Fibroblast of lung (primary cell): ENCODE measurements at regions not wholly inside any gene's neighbourhood (a gene's known extent, or its start where the extent isn't known, plus 50 kb on each side); places are given as distances from the start of the nearest gene placed in this dataset.

Experiments
- DNase-seq, 2 donors: peaks; one replicate each; pipeline versions ENCODE4 v3.0.0 to v3.0.0-alpha.2; 2010; ENCODE audit warnings: low read depth in 2 of 2
- H2AFZ ChIP-seq: 2 replicates; pipeline ENCODE4 v1.5.1; 2012; ENCODE audit warnings: low read length, control low read depth, inconsistent platforms
- H3K27ac ChIP-seq: 2 replicates; pipeline ENCODE4 v1.5.1; 2011; ENCODE audit warnings: low read length, control low read depth; ENCODE audit not compliant: insufficient read depth
- H3K27me3 ChIP-seq: 2 replicates; pipeline ENCODE4 v1.5.1; 2011; ENCODE audit warnings: mild to moderate bottlenecking, low read length; ENCODE audit not compliant: control insufficient read depth, insufficient read depth
- H3K36me3 ChIP-seq: 2 replicates; pipeline ENCODE4 v1.5.1; 2011; ENCODE audit warnings: low read length; ENCODE audit not compliant: control insufficient read depth, insufficient read depth
- H3K4me1 ChIP-seq: 2 replicates; pipeline ENCODE4 v1.5.1; 2011; ENCODE audit warnings: low read length; ENCODE audit not compliant: control insufficient read depth, insufficient read depth; ENCODE audit errors: extremely low read depth
- H3K4me2 ChIP-seq: 2 replicates; pipeline ENCODE4 v1.5.1; 2011; ENCODE audit warnings: low read length, control low read depth; ENCODE audit not compliant: insufficient read depth; ENCODE audit errors: extremely low read depth
- H3K4me3 ChIP-seq, 4 experiments: fragments of 200-600 bp in 1 of 4; sonication (generic) in 1 of 4; replicated peaks in 1 of 4; 2 replicates each; pipeline ENCODE4 v1.5.1; 2011 to 2016; ENCODE audit warnings: low read length in 4 of 4, low read depth in 3 of 4, mild to moderate bottlenecking in 3 of 4, control low read depth in 2 of 4, inconsistent platforms in 1 of 4, mixed read lengths in 1 of 4; ENCODE audit not compliant: insufficient read depth in 1 of 4; ENCODE audit errors: control extremely low read depth in 1 of 4
- H3K79me2 ChIP-seq: 2 replicates; pipeline ENCODE4 v1.5.1; 2012; ENCODE audit warnings: mild to moderate bottlenecking, low read length, inconsistent platforms; ENCODE audit not compliant: control insufficient read depth, insufficient read depth
- H3K9ac ChIP-seq: 2 replicates; pipeline ENCODE4 v1.5.1; 2011; ENCODE audit warnings: mild to moderate bottlenecking, low read length, control low read depth; ENCODE audit not compliant: insufficient read depth
- H3K9me3 ChIP-seq: 2 replicates; pipeline ENCODE4 v1.5.1; 2012; ENCODE audit warnings: low read depth, low read length; ENCODE audit not compliant: control insufficient read depth, insufficient read depth
- H4K20me1 ChIP-seq: 2 replicates; pipeline ENCODE4 v1.5.1; 2011; ENCODE audit warnings: low read length; ENCODE audit not compliant: control insufficient read depth, insufficient read depth; ENCODE audit errors: extremely low read depth
- CTCF ChIP-seq, 2 donors: IDR thresholded peaks in 1 of 2; conservative IDR thresholded peaks in 1 of 2; 1 replicate in 1 of 2; 2 replicates in 1 of 2; pipeline ENCODE4 v1.5.1; 2011 to 2012; ENCODE audit warnings: low read length in 2 of 2, control low read depth in 1 of 2, inconsistent platforms in 1 of 2, low read depth in 1 of 2, mild to moderate bottlenecking in 1 of 2
- EZH2 ChIP-seq: IDR thresholded peaks from 2 replicates; pipeline ENCODE4 v1.5.1; 2012; ENCODE audit warnings: low read length, control low read depth, mild to moderate bottlenecking; ENCODE audit errors: missing control alignments

- Histone ChIP-seq H3K79me2 (no peaks in the 10 kb centered on the region), H3K4me1 (no peaks in the 10 kb centered on the region), H3K27ac (no peak overlapping the region), H4K20me1 (no peaks in the 10 kb centered on the region), H3K9me3 (no peaks in the 10 kb centered on the region), H3K9ac (no peak overlapping the region), H3K27me3 (no peaks in the 10 kb centered on the region), H3K4me2 (no peak overlapping the region), H3K36me3 (no peaks in the 10 kb centered on the region), H2AFZ (no peak overlapping the region), H3K4me3 (no peak overlapping the region)
- TF ChIP-seq EZH2 (no peak), CTCF (conservative IDR thresholded peaks at IDR 0.05 in 1 of 2, IDR thresholded peaks at IDR 0.05 in 1 of 2; ENCODE audit: low read depth in 1 of 2, low read length in 2 of 2) (no peak)
- no peak for DNase-seq
These were observed 248.1 kb upstream of the TAS2R1 start for GRCh38 chr5:9878206-9878605.

- no peaks in the 10 kb centered on the region for H3K79me2 ChIP-seq
- DNase-seq = no peak
- H3K4me1 ChIP-seq = no peaks in the 10 kb centered on the region
- no peak overlapping the region for H3K27ac ChIP-seq
- H3K36me3 ChIP-seq = no peaks in the 10 kb centered on the region
- TF ChIP-seq CTCF (conservative IDR thresholded peaks at IDR 0.05 in 1 of 2, IDR thresholded peaks at IDR 0.05 in 1 of 2; ENCODE audit: low read depth in 1 of 2, low read length in 2 of 2) (no peak), EZH2 (no peak)
- no peak overlapping the region for H3K4me2 ChIP-seq
- no peaks in the 10 kb centered on the region for H3K27me3 ChIP-seq
- no peaks in the 10 kb centered on the region for H4K20me1 ChIP-seq
- H3K9me3 ChIP-seq = no peaks in the 10 kb centered on the region
- no peak overlapping the region for H3K4me3 ChIP-seq
- no peak overlapping the region for H3K9ac ChIP-seq
- H2AFZ ChIP-seq = no peak overlapping the region
These were observed 247.3 kb upstream of the TAS2R1 start for GRCh38 chr5:9877488-9877887.

- no peak overlapping the region for H3K4me2 ChIP-seq
- H2AFZ ChIP-seq = no peak overlapping the region
- no peak overlapping the region for H3K27ac ChIP-seq
- H4K20me1 ChIP-seq = no peaks in the 10 kb centered on the region
- H3K27me3 ChIP-seq = no peaks in the 10 kb centered on the region
- no peaks in the 10 kb centered on the region for H3K9me3 ChIP-seq
- no peak for TF ChIP-seq EZH2
- no peak for TF ChIP-seq CTCF (conservative IDR thresholded peaks at IDR 0.05 in 1 of 2, IDR thresholded peaks at IDR 0.05 in 1 of 2; ENCODE audit: low read depth in 1 of 2, low read length in 2 of 2)
- no peaks in the 10 kb centered on the region for H3K4me1 ChIP-seq
- no peaks in the 10 kb centered on the region for H3K36me3 ChIP-seq
- H3K9ac ChIP-seq = no peak overlapping the region
- H3K79me2 ChIP-seq = no peaks in the 10 kb centered on the region
- DNase-seq = no peak
- H3K4me3 ChIP-seq = no peak overlapping the region
These were observed 246.3 kb upstream of the TAS2R1 start for GRCh38 chr5:9876451-9876850.
